Progenitor cell of endocrine pancreas (in vitro differentiated cells): ENCODE measurements at regions not wholly inside any gene's neighbourhood (a gene's known extent, or its start where the extent isn't known, plus 50 kb on each side); places are given as distances from the start of the nearest gene placed in this dataset.

ENCODE experiments used
- DNase-seq: peaks from one replicate; pipeline ENCODE4 v3.0.0; 2021; ENCODE audit warnings: low spot score; ENCODE audit not compliant: unreplicated experiment
- H3K27ac Mint-ChIP-seq: 2 replicates; pipeline ENCODE4 v1.8.0; 2021; ENCODE audit warnings: mild to moderate bottlenecking, moderate library complexity, mixed read lengths
- H3K27me3 Mint-ChIP-seq: 2 replicates; pipeline ENCODE4 v1.8.0; 2021; ENCODE audit warnings: mixed read lengths
- H3K36me3 Mint-ChIP-seq: 2 replicates; pipeline ENCODE4 v1.8.0; 2022; ENCODE audit warnings: mixed read lengths; ENCODE audit not compliant: insufficient read depth
- H3K4me1 Mint-ChIP-seq: 2 replicates; pipeline ENCODE4 v1.8.0; 2021; ENCODE audit warnings: low read depth, mixed read lengths
- H3K4me3 Mint-ChIP-seq: 2 replicates; pipeline ENCODE4 v1.8.0; 2021; ENCODE audit warnings: low read depth, mild to moderate bottlenecking, moderate library complexity, mixed read lengths
- H3K9me3 Mint-ChIP-seq: 2 replicates; pipeline ENCODE4 v1.8.0; 2021; ENCODE audit warnings: low read depth, mixed read lengths
- TF ChIP-seq, protein P1 (sequence below): fragments of 200-600 bp; sonication (generic); IDR thresholded peaks from one replicate; pipeline ENCODE4 v1.5.0; 2021; ENCODE audit warnings: antibody characterized with exemption, mild to moderate bottlenecking; ENCODE audit not compliant: unreplicated experiment

DNA sequence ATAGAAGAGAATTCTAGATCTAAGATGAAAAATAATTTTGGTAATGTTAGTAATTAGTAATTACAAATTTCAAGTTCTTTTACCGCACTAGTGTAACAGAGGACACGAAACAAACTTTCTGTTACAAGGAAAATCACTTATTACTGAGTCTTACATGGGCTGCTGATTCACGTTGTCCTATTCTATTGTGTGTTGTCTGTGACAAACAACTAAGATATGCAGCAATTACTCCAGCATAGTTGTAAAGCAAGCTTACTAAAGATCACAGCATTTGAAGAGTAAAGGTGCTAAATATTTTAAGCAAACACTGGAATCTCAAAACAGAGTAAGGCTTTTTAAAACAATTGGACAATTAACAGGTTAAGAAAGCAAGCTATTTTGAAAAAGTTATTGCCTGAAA is 502.3 kb downstream of the KCNT2 start:
- H3K27ac Mint-ChIP-seq: no peak overlapping the region
- peaks cover 1% of the 10 kb centered on the region for H3K36me3 Mint-ChIP-seq
- peaks cover 5% of the 10 kb centered on the region for H3K4me1 Mint-ChIP-seq
- DNase-seq: no peak
- H3K4me3 Mint-ChIP-seq: no peak overlapping the region
- TF ChIP-seq, protein P1, sequence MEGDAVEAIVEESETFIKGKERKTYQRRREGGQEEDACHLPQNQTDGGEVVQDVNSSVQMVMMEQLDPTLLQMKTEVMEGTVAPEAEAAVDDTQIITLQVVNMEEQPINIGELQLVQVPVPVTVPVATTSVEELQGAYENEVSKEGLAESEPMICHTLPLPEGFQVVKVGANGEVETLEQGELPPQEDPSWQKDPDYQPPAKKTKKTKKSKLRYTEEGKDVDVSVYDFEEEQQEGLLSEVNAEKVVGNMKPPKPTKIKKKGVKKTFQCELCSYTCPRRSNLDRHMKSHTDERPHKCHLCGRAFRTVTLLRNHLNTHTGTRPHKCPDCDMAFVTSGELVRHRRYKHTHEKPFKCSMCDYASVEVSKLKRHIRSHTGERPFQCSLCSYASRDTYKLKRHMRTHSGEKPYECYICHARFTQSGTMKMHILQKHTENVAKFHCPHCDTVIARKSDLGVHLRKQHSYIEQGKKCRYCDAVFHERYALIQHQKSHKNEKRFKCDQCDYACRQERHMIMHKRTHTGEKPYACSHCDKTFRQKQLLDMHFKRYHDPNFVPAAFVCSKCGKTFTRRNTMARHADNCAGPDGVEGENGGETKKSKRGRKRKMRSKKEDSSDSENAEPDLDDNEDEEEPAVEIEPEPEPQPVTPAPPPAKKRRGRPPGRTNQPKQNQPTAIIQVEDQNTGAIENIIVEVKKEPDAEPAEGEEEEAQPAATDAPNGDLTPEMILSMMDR: no peak
- no peaks in the 10 kb centered on the region for H3K27me3 Mint-ChIP-seq
- peaks cover 26% of the 10 kb centered on the region for H3K9me3 Mint-ChIP-seq

DNA sequence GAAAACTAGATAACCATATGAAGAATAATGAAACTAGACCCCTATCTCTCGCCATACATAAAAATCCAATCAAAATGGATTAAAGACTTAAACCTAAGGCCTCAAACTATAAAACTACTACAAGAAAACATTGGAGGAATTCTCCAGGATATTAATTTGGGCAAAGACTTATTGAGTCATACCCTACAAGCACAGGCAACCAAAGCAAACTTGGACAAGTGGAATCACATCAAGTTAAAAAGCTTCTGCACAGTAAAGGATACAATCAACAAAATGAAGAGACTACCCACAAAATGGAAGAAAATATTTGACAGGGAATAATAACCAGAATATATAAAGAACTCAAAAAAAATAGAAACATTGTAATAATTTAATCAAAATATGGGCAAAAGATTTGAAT is 505.4 kb downstream of the KCNT2 start:
- Mint-ChIP-seq H3K4me1 (peaks cover 5% of the 10 kb centered on the region), H3K4me3 (no peak overlapping the region), H3K27me3 (no peaks in the 10 kb centered on the region), H3K9me3 (peaks cover 23% of the 10 kb centered on the region), H3K36me3 (peaks cover 1% of the 10 kb centered on the region), H3K27ac (no peak overlapping the region)
- DNase-seq: no peak
- TF ChIP-seq, protein P1: no peak

DNA sequence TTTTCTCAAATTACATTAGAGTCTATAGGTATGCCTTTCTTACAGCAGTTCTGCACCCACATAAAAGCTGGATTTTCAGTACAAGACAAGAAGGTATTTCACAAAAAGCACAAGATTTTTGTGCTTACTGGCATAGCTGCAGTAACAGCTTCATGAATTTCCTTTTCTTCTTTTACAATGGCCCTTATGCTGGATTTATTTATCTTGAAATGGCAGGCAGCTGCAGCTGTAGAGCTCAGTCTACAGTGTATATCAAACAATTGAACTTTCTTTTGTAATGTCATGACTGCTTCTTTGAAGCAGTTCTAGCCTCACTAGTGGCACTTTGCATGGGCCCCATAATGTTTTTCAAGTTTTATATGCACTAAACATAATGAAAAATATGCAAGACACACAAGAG is 510.2 kb downstream of the KCNT2 start:
- H3K4me3 Mint-ChIP-seq: no peak overlapping the region
- peaks cover 18% of the 10 kb centered on the region for H3K9me3 Mint-ChIP-seq
- TF ChIP-seq, protein P1: no peak
- no peaks in the 10 kb centered on the region for H3K4me1 Mint-ChIP-seq
- H3K36me3 Mint-ChIP-seq: peaks cover 1% of the 10 kb centered on the region
- no peaks in the 10 kb centered on the region for H3K27me3 Mint-ChIP-seq
- no peak for DNase-seq
- H3K27ac Mint-ChIP-seq: no peak overlapping the region

DNA sequence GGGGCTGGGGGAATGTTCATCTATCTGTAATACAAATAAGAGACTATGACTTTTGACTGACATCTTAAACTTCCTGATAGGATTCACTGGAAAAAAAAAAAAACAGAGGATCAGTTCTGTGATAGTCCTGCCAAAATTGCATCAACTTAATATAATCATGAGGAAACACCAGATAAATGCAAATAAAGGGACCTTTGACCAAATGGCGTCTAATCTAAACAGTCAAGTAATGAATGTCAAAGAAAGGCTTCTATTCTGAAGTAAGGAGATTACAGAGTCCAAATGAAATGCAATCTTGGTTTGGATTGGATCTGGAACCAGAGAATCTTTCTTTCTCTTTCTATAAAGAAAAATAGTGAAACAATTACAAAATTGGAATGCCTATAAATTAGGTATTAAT is 513.4 kb downstream of the KCNT2 start:
- Mint-ChIP-seq H3K9me3 (no peaks in the 10 kb centered on the region), H3K36me3 (no peaks in the 10 kb centered on the region), H3K27me3 (no peaks in the 10 kb centered on the region), H3K4me3 (no peak overlapping the region), H3K27ac (no peak overlapping the region), H3K4me1 (no peaks in the 10 kb centered on the region)
- DNase-seq: no peak
- TF ChIP-seq, protein P1: no peak

DNA sequence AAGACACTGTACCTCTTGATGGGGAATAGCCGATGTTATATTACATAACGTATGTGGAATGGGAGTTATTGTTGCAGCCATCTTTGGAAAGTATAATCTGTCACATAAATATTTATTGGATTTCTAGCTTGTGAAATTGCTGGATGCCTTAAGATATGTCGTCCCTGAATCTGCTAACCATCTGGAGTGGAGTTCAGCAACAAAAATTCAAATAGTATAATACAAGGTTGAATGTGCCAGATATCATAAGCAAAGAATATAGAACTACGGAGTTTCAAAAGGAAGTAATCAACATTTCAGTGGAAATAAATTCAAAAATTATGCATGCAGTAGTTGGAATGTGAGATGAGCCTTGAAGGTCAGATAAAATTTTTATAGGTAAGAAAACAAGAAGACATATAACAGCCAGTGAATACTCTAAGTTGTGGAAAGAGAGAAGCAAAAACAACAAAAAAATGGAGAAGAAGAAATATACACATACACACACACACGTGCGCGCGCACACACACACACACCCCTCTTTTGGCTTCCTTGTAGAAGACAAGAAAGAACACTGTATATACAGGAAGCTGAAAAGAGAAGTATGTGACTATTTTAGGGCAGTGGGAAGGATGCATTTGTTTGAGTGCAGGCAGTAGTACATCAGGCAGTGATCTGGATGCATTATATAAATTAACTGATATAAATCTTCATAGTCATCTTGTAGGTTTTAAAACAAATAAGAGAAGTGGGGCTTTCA is 516.7 kb downstream of the KCNT2 start:
- H3K4me3 Mint-ChIP-seq: no peak overlapping the region
- DNase-seq: no peak
- H3K9me3 Mint-ChIP-seq: no peaks in the 10 kb centered on the region
- H3K4me1 Mint-ChIP-seq: no peaks in the 10 kb centered on the region
- TF ChIP-seq, protein P1: no peak
- no peaks in the 10 kb centered on the region for H3K27me3 Mint-ChIP-seq
- H3K36me3 Mint-ChIP-seq: no peaks in the 10 kb centered on the region
- H3K27ac Mint-ChIP-seq: no peak overlapping the region
